Adrenal gland (tissue), 9 donors: ENCODE measurements at regions not wholly inside any gene's neighbourhood (a gene's known extent, or its start where the extent isn't known, plus 50 kb on each side); places are given as distances from the start of the nearest gene placed in this dataset.

ENCODE experiments used
- DNase-seq, 7 donors: peaks; one replicate each; pipeline ENCODE4 v3.0.0-alpha.2; 2019 to 2020
- H3K27ac ChIP-seq, 5 donors: fragments of 200-600 bp; sonication (generic) in 4 of 5; 1 replicate in 3 of 5; 2 replicates in 2 of 5; pipeline versions ENCODE4 v1.5.1 to v1.8.0; 2016 to 2020; ENCODE audit warnings: mild to moderate bottlenecking in 1 of 5
- H3K27me3 ChIP-seq: fragments of 200-600 bp; 2 replicates; pipeline ENCODE4 v1.8.0; 2021
- H3K36me3 ChIP-seq, 2 donors: fragments of 200-600 bp; replicated peaks in 1 of 2; 1 replicate in 1 of 2; 2 replicates in 1 of 2; pipeline versions ENCODE4 v1.5.1 to v1.8.0; 2018 to 2022
- H3K4me1 ChIP-seq, 2 donors: fragments of 200-600 bp; replicated peaks in 1 of 2; 1 replicate in 1 of 2; 2 replicates in 1 of 2; pipeline versions ENCODE4 v1.5.1 to v1.8.0; 2018 to 2021
- H3K4me3 ChIP-seq, 4 donors: fragments of 200-600 bp; sonication (generic) in 3 of 4; one replicate each; pipeline ENCODE4 v1.5.1; 2016 to 2018
- H3K9me3 ChIP-seq, 3 donors: fragments of 200-600 bp; sonication (generic) in 1 of 3; replicated peaks in 1 of 3; 1 replicate in 2 of 3; 2 replicates in 1 of 3; pipeline versions ENCODE4 v1.5.1 to v1.8.0; 2016 to 2021
- POLR2A ChIP-seq, 2 donors: fragments of 450-650 bp; IDR thresholded peaks; one replicate each; pipeline ENCODE4 v1.6.1; 2017; ENCODE audit warnings: antibody characterized with exemption in 2 of 2, mild to moderate bottlenecking in 2 of 2, moderate library complexity in 1 of 2
- WGBS, 4 donors: extraction: QIAGEN DNeasy Blood & Tissue Kit in 2 of 4; methylation state at CpG; one replicate each; pipeline versions ENCODE4 v1.1.5 to v1.1.7; 2013 to 2017; 5-methylcytosine and 5-hydroxymethylcytosine counted together
- intact Hi-C, 2 donors: fragments of 100-400 bp; cut with DNase I; formaldehyde crosslinking; loops; one replicate each; pipeline versions ENCODE4 v1.14.1 to v1.15.0; 2022 to 2023
- TF ChIP-seq, protein P1 (sequence below), 6 experiments: fragments of 450-650 bp in 4 of 6; fragments of 200-600 bp in 2 of 6; sonication (generic) in 1 of 6; IDR thresholded peaks; 1 replicate in 5 of 6; 2 replicates in 1 of 6; pipeline versions ENCODE4 v1.5.1 to v1.8.0; 2016 to 2021; ENCODE audit warnings: antibody characterized with exemption in 6 of 6, mild to moderate bottlenecking in 2 of 6, moderate library complexity in 1 of 6
- donor health status: healthy with polysubstance abuse.
- donor health status: Bipolar disorder and iron deficiency.
- donor health status: DM: yes; HTN: yes; CAD: no.
- donor health status: DM: no; HTN: no; CAD: no.
- donor health status: DM: no; HTN: no; CAD: no.

DNA sequence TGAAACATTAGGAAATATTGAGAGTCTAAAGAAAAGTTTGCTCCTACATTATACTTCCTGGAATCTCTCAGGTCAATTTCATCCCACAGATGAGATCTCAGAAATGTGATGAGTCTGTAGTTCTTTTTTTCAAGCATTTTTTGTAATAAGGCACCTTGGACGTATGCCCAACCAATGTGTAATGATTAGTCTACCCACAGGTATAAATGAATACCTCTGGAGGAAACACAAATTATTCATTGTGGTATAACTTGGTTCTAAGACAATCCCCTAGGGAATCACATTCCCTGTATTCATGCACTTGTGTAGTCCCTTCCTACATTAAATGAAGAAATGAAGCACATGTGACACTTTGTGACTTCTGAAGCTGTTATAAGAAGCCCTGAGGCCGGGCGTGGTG is 596.2 kb upstream of the UBE2E2 start:
- no peaks in the 10 kb centered on the region for H3K4me1 ChIP-seq

DNA sequence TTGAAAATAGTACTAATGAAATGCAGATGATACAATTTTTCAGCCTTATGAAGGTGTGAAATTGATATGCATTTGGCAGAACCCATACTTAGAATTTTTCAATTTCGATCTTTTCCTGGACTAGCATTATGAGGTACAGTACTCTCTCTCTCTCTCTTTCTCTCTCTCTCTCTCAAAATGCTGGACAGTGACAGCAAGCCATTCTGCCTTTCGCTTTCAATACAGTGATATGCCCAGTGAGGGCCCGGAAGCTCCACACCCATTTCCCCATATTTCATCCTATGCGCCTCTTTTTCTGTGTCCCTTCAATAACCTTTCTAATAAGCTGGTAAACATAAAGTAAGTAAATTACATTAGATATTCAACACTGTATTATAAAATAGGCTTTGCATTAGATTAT is 595.0 kb upstream of the UBE2E2 start:
- TF ChIP-seq POLR2A (IDR thresholded peaks at IDR 0.05) = no peak
- TF ChIP-seq, protein P1, sequence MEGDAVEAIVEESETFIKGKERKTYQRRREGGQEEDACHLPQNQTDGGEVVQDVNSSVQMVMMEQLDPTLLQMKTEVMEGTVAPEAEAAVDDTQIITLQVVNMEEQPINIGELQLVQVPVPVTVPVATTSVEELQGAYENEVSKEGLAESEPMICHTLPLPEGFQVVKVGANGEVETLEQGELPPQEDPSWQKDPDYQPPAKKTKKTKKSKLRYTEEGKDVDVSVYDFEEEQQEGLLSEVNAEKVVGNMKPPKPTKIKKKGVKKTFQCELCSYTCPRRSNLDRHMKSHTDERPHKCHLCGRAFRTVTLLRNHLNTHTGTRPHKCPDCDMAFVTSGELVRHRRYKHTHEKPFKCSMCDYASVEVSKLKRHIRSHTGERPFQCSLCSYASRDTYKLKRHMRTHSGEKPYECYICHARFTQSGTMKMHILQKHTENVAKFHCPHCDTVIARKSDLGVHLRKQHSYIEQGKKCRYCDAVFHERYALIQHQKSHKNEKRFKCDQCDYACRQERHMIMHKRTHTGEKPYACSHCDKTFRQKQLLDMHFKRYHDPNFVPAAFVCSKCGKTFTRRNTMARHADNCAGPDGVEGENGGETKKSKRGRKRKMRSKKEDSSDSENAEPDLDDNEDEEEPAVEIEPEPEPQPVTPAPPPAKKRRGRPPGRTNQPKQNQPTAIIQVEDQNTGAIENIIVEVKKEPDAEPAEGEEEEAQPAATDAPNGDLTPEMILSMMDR (IDR thresholded peaks at IDR 0.05) = no peak
- intact Hi-C loops = no loop called here
- Histone ChIP-seq H3K27ac (no peak overlapping the region), H3K9me3 (no peaks in the 10 kb centered on the region), H3K4me1 (no peaks in the 10 kb centered on the region), H3K27me3 (no peaks in the 10 kb centered on the region), H3K36me3 (no peaks in the 10 kb centered on the region), H3K4me3 (no peak overlapping the region)
- 89 to 93% (median 90%) methylated on average over 4 of the region's 4 CpGs for WGBS, 4 donors
- no peak for DNase-seq

More for the DNA sequence above, 596.2 kb upstream of the UBE2E2 start:
- DNase-seq = no peak
- Histone ChIP-seq H3K27ac (no peak overlapping the region), H3K36me3 (no peaks in the 10 kb centered on the region), H3K27me3 (no peaks in the 10 kb centered on the region), H3K4me3 (no peak overlapping the region), H3K9me3 (no peaks in the 10 kb centered on the region)
- intact Hi-C loops = no loop called here
- no peak for TF ChIP-seq POLR2A (IDR thresholded peaks at IDR 0.05)
- TF ChIP-seq, protein P1 (IDR thresholded peaks at IDR 0.05) = no peak
- WGBS, 4 donors = 75 to 87% (median 78%) methylated on average over 3 of the region's 3 CpGs

DNA sequence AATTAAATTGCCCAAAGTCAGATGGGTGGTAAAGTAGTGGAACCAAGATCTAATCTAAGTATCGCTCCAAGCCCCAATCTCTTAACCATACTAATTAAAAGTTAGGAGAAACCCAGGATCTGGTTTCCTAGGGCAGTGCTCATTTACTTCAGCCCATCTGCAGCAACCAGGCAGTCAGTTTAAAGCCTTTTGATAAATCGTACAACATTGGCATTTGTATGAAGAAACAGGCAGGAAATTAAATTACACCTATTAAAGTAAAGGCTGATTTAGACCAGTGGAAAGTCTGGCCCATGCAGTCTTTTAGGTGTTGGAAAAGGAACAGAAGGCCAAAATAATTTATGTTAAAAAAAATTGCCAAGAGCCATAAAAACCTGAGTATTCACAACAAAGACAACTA is 594.4 kb upstream of the UBE2E2 start:
- DNase-seq = no peak
- Histone ChIP-seq H3K9me3 (no peaks in the 10 kb centered on the region), H3K4me1 (no peaks in the 10 kb centered on the region), H3K27ac (no peak overlapping the region), H3K27me3 (no peaks in the 10 kb centered on the region), H3K36me3 (no peaks in the 10 kb centered on the region), H3K4me3 (no peak overlapping the region)
- WGBS, 4 donors = 70 to 83% (median 77%) methylated on average over 2 of the region's 2 CpGs
- intact Hi-C loops = no loop called here
- no peak for TF ChIP-seq POLR2A (IDR thresholded peaks at IDR 0.05)
- TF ChIP-seq, protein P1 (IDR thresholded peaks at IDR 0.05) = no peak

DNA sequence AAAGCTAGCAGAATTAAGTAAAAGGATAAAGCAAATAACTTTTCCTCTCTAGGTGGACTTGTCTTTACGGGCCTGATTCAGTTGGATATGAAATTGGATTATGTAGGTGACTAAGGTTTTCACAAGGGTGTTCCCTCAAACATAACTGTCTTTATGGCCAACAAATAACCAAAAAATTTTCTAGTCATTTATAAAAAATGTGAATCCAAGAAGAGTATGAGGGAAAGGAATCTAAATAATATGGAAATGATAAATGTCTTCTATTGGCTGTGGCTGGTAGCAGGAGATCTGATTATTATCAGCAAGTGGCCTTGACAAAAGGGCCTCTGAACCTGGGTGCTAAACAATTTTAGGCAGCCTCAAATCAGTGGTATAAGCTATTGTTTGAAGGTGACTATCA is 594.0 kb upstream of the UBE2E2 start:
- Histone ChIP-seq H3K9me3 (no peaks in the 10 kb centered on the region), H3K4me3 (no peak overlapping the region), H3K4me1 (no peaks in the 10 kb centered on the region), H3K36me3 (no peaks in the 10 kb centered on the region), H3K27ac (no peak overlapping the region), H3K27me3 (no peaks in the 10 kb centered on the region)
- TF ChIP-seq POLR2A (IDR thresholded peaks at IDR 0.05) = no peak
- TF ChIP-seq, protein P1 (IDR thresholded peaks at IDR 0.05) = no peak
- intact Hi-C loops = no loop called here
- WGBS, 4 donors = 86 to 88% (median 86%) methylated on average over 1 of the region's 1 CpG
- no peak for DNase-seq
